Testis (tissue), 2 donors: ENCODE measurements at regions not wholly inside any gene's neighbourhood (a gene's known extent, or its start where the extent isn't known, plus 50 kb on each side); places are given as distances from the start of the nearest gene placed in this dataset.

Source experiments
- DNase-seq: peaks from one replicate; pipeline ENCODE4 v3.0.0-alpha.2; 2019
- H3K27ac ChIP-seq, 2 donors: fragments of 200-600 bp; sonication (generic); one replicate each; pipeline ENCODE4 v1.5.1; 2019
- H3K27me3 ChIP-seq: fragments of 200-600 bp; sonication (generic); one replicate; pipeline ENCODE4 v1.5.1; 2019
- H3K36me3 ChIP-seq: fragments of 200-600 bp; sonication (generic); one replicate; pipeline ENCODE4 v1.5.1; 2017; ENCODE audit warnings: low read depth; ENCODE audit errors: missing control alignments
- H3K4me1 ChIP-seq: fragments of 200-600 bp; sonication (generic); one replicate; pipeline ENCODE4 v1.5.1; 2019
- H3K4me3 ChIP-seq, 2 donors: fragments of 200-600 bp; sonication (generic); one replicate each; pipeline ENCODE4 v1.5.1; 2017 to 2019
- H3K9me3 ChIP-seq: fragments of 200-600 bp; sonication (generic); one replicate; pipeline ENCODE4 v1.5.1; 2017
- POLR2A ChIP-seq: fragments of 450-650 bp; IDR thresholded peaks from one replicate; pipeline ENCODE4 v1.6.1; 2017; ENCODE audit warnings: antibody characterized with exemption, mild to moderate bottlenecking, moderate library complexity
- WGBS, 2 donors: methylation state at CpG; one replicate each; pipeline ENCODE4 v1.1.5; 2018; 5-methylcytosine and 5-hydroxymethylcytosine counted together
- intact Hi-C: fragments of 100-400 bp; cut with DNase I; formaldehyde crosslinking; loops from one replicate; pipeline ENCODE4 v1.15.1; 2023; ENCODE audit warnings: low total_unique reads
- TF ChIP-seq, protein P1 (sequence below), 3 experiments: fragments of 450-650 bp in 2 of 3; fragments of 200-600 bp in 1 of 3; sonication (generic) in 1 of 3; IDR thresholded peaks; one replicate each; pipeline ENCODE4 v1.5.1; 2016 to 2019; ENCODE audit warnings: antibody characterized with exemption in 3 of 3, mild to moderate bottlenecking in 2 of 3, moderate library complexity in 1 of 3

DNA sequence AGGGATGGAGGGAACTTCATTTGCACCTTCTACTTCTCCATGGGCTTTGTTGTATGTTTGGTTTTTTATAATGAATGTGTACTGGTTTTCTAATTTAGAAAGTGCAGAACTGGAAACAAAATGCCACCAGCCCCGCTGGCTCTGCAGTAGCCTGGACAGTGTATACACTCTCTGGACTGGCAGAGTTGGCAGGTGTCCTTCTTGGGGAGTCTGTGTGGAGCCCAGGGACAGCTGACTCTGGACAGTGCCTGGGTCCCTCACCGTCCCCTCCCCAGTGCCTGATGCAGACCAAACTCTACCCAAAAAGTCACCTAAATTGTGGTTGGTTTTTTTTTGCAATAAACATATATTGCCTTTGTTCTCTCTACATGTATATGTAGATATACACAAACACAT lies 91.0 kb downstream of the SLC2A10 start:
- 85 to 92% methylated on average over 2 of the region's 2 CpGs for WGBS, 2 donors
- H3K4me3 ChIP-seq = no peak overlapping the region
- TF ChIP-seq POLR2A = no peak
- TF ChIP-seq, protein P1, sequence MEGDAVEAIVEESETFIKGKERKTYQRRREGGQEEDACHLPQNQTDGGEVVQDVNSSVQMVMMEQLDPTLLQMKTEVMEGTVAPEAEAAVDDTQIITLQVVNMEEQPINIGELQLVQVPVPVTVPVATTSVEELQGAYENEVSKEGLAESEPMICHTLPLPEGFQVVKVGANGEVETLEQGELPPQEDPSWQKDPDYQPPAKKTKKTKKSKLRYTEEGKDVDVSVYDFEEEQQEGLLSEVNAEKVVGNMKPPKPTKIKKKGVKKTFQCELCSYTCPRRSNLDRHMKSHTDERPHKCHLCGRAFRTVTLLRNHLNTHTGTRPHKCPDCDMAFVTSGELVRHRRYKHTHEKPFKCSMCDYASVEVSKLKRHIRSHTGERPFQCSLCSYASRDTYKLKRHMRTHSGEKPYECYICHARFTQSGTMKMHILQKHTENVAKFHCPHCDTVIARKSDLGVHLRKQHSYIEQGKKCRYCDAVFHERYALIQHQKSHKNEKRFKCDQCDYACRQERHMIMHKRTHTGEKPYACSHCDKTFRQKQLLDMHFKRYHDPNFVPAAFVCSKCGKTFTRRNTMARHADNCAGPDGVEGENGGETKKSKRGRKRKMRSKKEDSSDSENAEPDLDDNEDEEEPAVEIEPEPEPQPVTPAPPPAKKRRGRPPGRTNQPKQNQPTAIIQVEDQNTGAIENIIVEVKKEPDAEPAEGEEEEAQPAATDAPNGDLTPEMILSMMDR (IDR thresholded peaks at IDR 0.05) = no peak
- H3K27ac ChIP-seq = no peak overlapping the region
- no peaks in the 10 kb centered on the region for H3K27me3 ChIP-seq
- no peaks in the 10 kb centered on the region for H3K36me3 ChIP-seq
- H3K9me3 ChIP-seq = no peaks in the 10 kb centered on the region
- no peak for DNase-seq
- intact Hi-C loops = no loop called here
- no peaks in the 10 kb centered on the region for H3K4me1 ChIP-seq

DNA sequence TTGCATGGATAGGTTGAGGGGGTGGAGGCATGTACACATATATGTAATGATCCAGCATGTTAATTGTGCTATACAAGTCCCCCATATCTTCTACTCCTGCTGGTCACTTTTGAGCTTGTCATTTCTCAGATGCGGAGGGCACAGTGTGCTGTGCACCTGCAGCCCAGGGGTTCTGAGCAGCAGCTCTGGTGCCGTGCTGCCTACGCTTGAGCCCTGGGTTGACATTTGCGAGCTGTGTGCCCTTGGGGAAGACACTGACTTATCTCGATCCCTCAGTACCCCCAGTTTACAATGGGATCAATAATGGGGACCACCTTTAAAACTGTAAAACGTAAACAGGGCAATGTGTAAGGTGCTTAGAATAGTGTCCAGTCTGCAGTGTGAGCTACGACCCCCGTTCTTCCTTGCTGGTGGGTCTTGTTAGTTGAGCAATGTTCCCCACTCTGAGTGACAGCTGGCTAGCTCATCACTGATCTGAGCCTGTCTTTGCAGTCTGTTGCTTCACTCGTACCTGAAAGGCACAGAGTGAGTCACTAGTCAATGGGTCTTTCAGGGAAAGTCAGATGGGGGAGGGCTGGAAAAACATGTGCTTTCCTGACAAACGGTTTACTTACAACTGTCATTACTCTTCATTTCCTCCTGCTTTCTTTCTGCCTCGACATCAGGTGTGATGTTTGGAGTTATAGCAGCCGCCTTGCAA lies 91.7 kb downstream of the SLC2A10 start:
- 79 to 83% methylated on average over 12 of the region's 12 CpGs for WGBS, 2 donors
- Histone ChIP-seq H3K4me3 (no peak overlapping the region), H3K27me3 (no peaks in the 10 kb centered on the region), H3K27ac (no peak overlapping the region), H3K36me3 (no peaks in the 10 kb centered on the region), H3K4me1 (no peaks in the 10 kb centered on the region), H3K9me3 (no peaks in the 10 kb centered on the region)
- DNase-seq = no peak
- TF ChIP-seq, protein P1 (IDR thresholded peaks at IDR 0.05) = no peak
- no peak for TF ChIP-seq POLR2A
- intact Hi-C loops = no loop called here

DNA sequence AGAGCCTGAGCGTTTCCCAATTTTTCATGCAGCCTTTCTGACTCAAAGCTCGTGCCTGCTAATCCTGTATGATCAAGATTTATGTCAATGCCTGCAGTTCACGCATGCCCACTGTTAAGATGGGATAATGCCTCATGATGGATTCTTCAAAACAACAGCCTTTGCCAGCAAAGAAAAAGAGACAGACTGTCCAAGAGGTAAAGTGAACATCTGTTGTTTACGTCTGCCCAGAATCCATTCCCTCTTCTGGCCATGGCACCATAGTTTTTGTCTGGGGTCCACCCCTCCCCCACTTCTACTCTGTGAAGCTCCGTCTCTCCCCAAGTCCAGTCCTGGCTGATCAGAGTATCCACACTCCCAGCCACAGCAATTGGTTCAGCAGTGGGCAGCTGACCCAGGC lies 91.9 kb upstream of the EYA2 start:
- DNase-seq = no peak
- Histone ChIP-seq H3K27ac (no peak overlapping the region), H3K36me3 (no peaks in the 10 kb centered on the region), H3K9me3 (no peaks in the 10 kb centered on the region), H3K4me3 (no peak overlapping the region), H3K4me1 (no peaks in the 10 kb centered on the region), H3K27me3 (no peaks in the 10 kb centered on the region)
- intact Hi-C loops = no loop called here
- no peak for TF ChIP-seq POLR2A
- TF ChIP-seq, protein P1 (IDR thresholded peaks at IDR 0.05) = no peak
- 72 to 74% methylated on average over 5 of the region's 5 CpGs for WGBS, 2 donors

DNA sequence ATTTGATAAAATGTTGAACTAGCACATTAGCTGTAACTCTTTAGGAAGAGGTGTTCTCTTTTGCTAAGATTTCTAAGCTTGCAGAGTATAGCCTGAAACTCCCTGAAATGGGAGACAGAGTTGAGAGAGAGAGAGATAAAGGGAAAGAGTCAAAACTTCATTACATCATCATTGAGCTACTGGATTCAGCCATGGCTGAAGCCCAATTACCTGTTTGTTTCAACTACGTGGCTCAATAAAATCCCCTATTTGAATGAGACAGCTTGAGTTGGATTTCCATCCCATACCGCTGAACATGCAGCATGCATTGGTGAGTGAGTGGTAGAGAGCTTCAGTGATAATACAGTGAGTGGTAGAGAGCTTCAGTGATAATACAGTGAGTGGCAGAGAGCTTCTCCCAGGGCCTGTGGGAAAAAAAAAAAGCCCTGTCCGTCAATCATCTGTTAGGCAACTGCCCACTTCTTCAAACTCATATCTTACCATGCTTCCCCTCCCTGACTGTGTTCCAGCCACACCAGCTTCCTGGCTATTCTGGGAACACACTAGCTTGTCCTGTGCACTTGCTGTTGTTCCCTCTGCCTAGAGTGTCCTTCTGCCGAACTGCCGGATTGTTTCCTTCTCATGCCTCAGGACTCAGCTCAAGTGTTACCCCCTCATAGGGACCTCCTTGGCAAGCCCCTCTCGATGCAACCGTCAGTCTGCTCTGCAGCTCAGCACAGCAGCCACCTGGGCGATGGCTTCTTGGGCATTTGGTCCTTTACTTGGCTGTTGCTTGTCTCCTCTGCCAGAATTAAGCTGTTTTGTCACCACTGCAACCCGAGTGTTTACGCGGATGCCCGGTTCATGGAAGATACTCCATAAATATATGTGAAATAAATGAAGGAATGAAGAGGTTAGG lies 91.3 kb upstream of the EYA2 start:
- Histone ChIP-seq H3K4me3 (no peak overlapping the region), H3K9me3 (no peaks in the 10 kb centered on the region), H3K27me3 (no peaks in the 10 kb centered on the region), H3K4me1 (no peaks in the 10 kb centered on the region), H3K27ac (no peak overlapping the region), H3K36me3 (no peaks in the 10 kb centered on the region)
- DNase-seq = no peak
- WGBS, 2 donors = 81 to 85% methylated on average over 12 of the region's 12 CpGs
- TF ChIP-seq, protein P1 (IDR thresholded peaks at IDR 0.05) = no peak
- no peak for TF ChIP-seq POLR2A
- intact Hi-C loops = no loop called here
